ENCODE measurements at regions not wholly inside any gene's neighbourhood (a gene's known extent, or its start where the extent isn't known, plus 50 kb on each side); places are given as distances from the start of the nearest gene placed in this dataset.

GRCh38 chr2:51673628-51674027 is 641.7 kb upstream of the NRXN1 start:
- DNase-seq (ENCODE audit: low read depth, low spot score) = no peak

GRCh38 chr2:51667679-51668078 is 635.7 kb upstream of the NRXN1 start:
- no peak for DNase-seq (ENCODE audit: low read depth, low spot score)

DNA sequence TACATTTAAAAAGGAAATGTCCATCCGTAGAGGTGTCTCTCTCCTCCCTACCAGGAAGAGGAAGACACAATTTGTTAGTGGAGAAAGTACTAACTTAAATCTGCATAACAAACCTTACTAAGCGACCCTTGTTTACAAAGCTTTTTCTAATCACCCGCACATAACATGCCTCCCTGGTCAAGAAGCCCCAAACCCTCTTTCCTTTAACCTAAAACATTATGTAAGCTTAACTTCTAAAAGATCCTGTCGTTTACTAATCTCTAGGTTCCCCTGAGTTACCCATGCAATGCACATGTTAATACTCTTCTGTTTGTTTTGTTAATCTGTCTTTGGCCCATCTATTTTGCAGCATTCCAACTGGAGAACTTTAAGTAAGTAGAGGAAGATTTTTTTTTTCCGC is 630.3 kb upstream of the NRXN1 start:
- DNase-seq (ENCODE audit: low read depth, low spot score) = no peak

- no peak for DNase-seq (ENCODE audit: low read depth, low spot score)
Measured at GRCh38 chr2:51657849-51658248, 625.9 kb upstream of the NRXN1 start.

- DNase-seq (ENCODE audit: low read depth, low spot score) = no peak
Measured at GRCh38 chr2:51650769-51651168, 618.8 kb upstream of the NRXN1 start.

DNA sequence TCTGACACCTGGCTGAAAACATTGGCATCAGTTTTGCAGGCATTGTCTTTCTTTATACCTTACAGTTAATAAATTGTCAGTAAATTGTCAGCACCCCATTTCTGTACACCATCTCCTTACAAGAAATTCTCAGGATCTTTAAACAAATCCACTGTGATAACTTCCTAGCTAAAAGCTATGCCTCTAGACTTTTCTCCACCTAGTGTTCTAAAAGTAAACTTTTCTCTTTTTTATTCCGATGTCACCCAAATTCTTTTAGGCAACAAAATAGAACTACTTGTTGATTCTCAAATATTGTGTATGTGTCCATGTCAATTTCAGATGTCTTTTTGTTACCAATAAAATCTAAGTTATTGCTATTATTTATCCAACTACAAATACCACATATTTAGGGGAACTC is 617.4 kb upstream of the NRXN1 start:
- DNase-seq (ENCODE audit: low read depth, low spot score) = no peak

GRCh38 chr2:51638811-51639210 is 606.9 kb upstream of the NRXN1 start:
- no peak for DNase-seq (ENCODE audit: low read depth, low spot score)

GRCh38 chr2:51633073-51633472 is 601.1 kb upstream of the NRXN1 start:
- no peak for DNase-seq (ENCODE audit: low read depth, low spot score)

GRCh38 chr2:51629406-51629805 is 597.5 kb upstream of the NRXN1 start:
- DNase-seq (ENCODE audit: low read depth, low spot score) = no peak

- DNase-seq (ENCODE audit: low read depth, low spot score) = no peak
Measured at GRCh38 chr2:51628917-51629316, 597.0 kb upstream of the NRXN1 start.

DNA sequence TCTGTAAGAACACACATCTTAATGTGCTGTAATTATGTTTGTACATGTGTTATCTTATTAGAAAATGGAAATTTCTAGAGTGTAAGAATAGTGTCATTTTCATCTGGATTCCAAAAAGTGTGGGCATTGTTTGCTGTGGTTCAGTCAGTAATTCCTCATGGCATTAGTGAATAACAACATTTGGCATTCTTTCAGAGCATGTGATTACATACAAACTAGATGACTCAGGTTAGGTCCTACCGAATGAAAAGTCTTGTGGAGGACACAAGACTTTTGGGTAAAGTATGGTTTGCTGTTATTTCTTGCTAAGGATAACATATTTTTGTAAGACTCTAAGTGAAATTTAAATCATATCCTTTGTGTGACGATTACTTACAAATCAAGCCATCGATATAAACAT is 593.1 kb upstream of the NRXN1 start:
- DNase-seq (ENCODE audit: low read depth, low spot score) = no peak

DNA sequence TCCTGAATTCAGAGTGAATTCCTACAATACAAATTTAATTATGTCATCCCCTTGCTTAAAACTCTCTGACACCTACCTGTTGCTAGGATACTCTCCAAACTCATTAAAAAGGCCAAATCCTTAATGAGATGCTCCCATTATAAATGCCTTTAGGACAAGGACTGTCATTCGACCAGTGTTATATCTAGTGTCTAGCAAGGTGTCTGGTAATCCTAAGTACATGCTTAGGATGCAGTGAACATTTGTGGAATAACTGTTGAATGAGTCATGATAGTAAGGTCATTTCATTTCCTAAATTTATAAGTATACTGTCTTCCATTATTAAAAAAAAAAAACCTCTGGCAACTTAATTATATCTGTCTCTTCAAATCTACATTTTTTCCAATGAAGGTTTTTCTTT is 588.9 kb upstream of the NRXN1 start:
- no peak for DNase-seq (ENCODE audit: low read depth, low spot score)

DNA sequence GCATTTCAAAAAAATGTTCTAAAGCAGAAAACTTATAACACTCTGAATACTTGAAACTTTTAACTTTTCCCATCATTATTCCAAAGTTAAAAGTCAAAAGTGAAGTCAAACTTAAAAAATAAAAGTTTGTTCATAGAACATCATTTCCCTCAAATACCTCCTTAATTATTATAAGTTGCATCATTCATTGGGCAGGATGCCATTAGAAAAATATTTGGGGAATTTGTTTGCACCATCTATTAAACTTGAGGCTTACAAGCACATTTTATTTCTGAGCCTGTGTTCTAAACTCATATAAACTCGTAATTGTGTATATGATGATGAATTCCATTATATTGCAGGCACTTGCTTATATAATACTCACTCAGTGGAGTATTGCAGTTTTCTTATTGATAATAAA is 588.0 kb upstream of the NRXN1 start:
- no peak for DNase-seq (ENCODE audit: low read depth, low spot score)

- DNase-seq (ENCODE audit: low read depth, low spot score) = no peak
Measured at GRCh38 chr2:51612387-51612786, 580.5 kb upstream of the NRXN1 start.

- DNase-seq (ENCODE audit: low read depth, low spot score) = no peak
Measured at GRCh38 chr2:51601706-51602105, 569.8 kb upstream of the NRXN1 start.

GRCh38 chr2:51597086-51597485 is 565.2 kb upstream of the NRXN1 start:
- DNase-seq (ENCODE audit: low read depth, low spot score) = no peak

GRCh38 chr2:51595836-51596235 is 563.9 kb upstream of the NRXN1 start:
- DNase-seq (ENCODE audit: low read depth, low spot score) = no peak

- DNase-seq (ENCODE audit: low read depth, low spot score) = no peak
Measured at GRCh38 chr2:51581636-51582267, 549.8 kb upstream of the NRXN1 start.

- DNase-seq (ENCODE audit: low read depth, low spot score) = no peak
Measured at GRCh38 chr2:51579412-51579811, 547.5 kb upstream of the NRXN1 start.

GRCh38 chr2:51575181-51575580 is 543.2 kb upstream of the NRXN1 start:
- DNase-seq (ENCODE audit: low read depth, low spot score) = no peak

GRCh38 chr2:51559026-51559425 is 527.1 kb upstream of the NRXN1 start:
- no peak for DNase-seq (ENCODE audit: low read depth, low spot score)

DNA sequence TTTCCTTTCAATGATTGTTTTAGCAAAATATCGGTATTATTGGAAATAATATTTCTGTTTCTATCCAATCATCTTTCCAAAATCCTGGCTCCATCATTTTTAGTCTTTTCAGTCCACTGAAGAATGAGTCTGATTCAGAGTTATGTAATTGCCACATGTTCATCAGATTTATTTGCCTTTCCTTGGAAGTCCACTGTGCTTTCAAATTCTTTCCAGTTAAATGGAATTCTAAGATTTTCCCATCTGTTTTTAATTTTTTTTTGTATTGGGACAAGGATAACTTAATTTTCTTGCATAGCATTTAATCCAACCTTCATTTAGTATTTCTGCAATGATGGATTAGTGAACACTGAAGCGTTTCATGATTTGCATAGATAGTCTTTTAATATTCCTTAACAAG is 521.5 kb upstream of the NRXN1 start:
- DNase-seq (ENCODE audit: low read depth, low spot score) = no peak

DNA sequence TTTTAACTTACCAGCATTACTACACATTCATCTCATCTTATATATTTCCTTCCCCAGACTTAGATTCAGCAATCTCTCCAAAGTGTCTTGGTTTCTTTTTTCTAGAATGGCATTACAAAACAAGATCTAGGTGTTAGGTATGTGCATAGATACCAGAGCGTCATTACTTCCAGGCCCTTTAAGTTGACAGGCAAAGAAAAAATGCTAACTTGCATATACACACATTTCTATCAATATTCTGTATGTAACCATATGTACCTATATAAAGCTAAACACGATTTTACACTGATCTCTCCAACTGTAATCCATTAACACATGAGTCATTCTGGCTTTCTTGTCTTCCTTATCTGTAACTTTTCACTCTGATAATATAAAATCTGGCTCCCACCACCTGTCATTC is 503.8 kb upstream of the NRXN1 start:
- DNase-seq (ENCODE audit: low read depth, low spot score) = no peak

- DNase-seq (ENCODE audit: low read depth, low spot score) = no peak
Measured at GRCh38 chr2:51534166-51534565, 502.2 kb upstream of the NRXN1 start.
